CD4-positive, alpha-beta memory T cell (primary cell): ENCODE measurements at regions not wholly inside any gene's neighbourhood (a gene's known extent, or its start where the extent isn't known, plus 50 kb on each side); places are given as distances from the start of the nearest gene placed in this dataset.

Source experiments
- CTCF ChIA-PET: fragments of 350-600 bp; sonication (Branson Sonifier 250); formaldehyde crosslinking; loops from one replicate; lab custom pipeline; 2021; ENCODE audit warnings: inconsistent platforms; ENCODE audit not compliant: partially characterized antibody; lab: Charles Lee
- POLR2A ChIA-PET: fragments of 350-600 bp; sonication (Branson Sonifier 250); formaldehyde crosslinking; loops from one replicate; lab custom pipeline; 2021; ENCODE audit not compliant: partially characterized antibody; lab: Charles Lee
- DNase-seq, 5 donors: peaks; one replicate each; pipeline versions ENCODE4 v3.0.0 to v3.0.0-alpha.2; 2020 to 2022; ENCODE audit warnings: mixed read lengths in 1 of 5
- H3K27ac ChIP-seq: one replicate; pipeline ENCODE4 v1.7.0; 2013; ENCODE audit warnings: low read depth, low read length
- H3K27me3 ChIP-seq: 2 replicates; pipeline ENCODE4 v1.7.0; 2013; ENCODE audit warnings: mild to moderate bottlenecking, low read length, moderate library complexity; ENCODE audit not compliant: insufficient read depth
- H3K36me3 ChIP-seq: 2 replicates; pipeline ENCODE4 v1.7.0; 2013; ENCODE audit warnings: mild to moderate bottlenecking, low read length, moderate library complexity; ENCODE audit not compliant: insufficient read depth
- H3K4me1 ChIP-seq: 2 replicates; pipeline ENCODE4 v1.7.0; 2013; ENCODE audit warnings: mild to moderate bottlenecking, low read length, moderate library complexity; ENCODE audit not compliant: insufficient read depth
- H3K4me3 ChIP-seq, 2 donors: one replicate each; pipeline ENCODE4 v1.7.0; 2013; ENCODE audit warnings: low read length in 2 of 2, mild to moderate bottlenecking in 1 of 2
- H3K9me3 ChIP-seq, 2 donors: one replicate each; pipeline ENCODE4 v1.7.0; 2013; ENCODE audit warnings: low read length in 2 of 2, control low read depth in 1 of 2; ENCODE audit not compliant: control insufficient read depth in 1 of 2
- H3K27ac Mint-ChIP-seq, 7 donors: one replicate each; pipeline ENCODE4 v1.8.0; 2020 to 2021; ENCODE audit warnings: mixed read lengths in 7 of 7, mild to moderate bottlenecking in 6 of 7, inconsistent platforms in 3 of 7, moderate library complexity in 3 of 7
- H3K27me3 Mint-ChIP-seq, 2 donors: one replicate each; pipeline ENCODE4 v1.8.0; 2020 to 2021; ENCODE audit warnings: mixed read lengths in 2 of 2
- H3K36me3 Mint-ChIP-seq, 2 donors: one replicate each; pipeline ENCODE4 v1.8.0; 2020 to 2021; ENCODE audit warnings: mixed read lengths in 2 of 2, inconsistent platforms in 1 of 2, mild to moderate bottlenecking in 1 of 2
- H3K4me1 Mint-ChIP-seq, 4 donors: one replicate each; pipeline ENCODE4 v1.8.0; 2020 to 2021; ENCODE audit warnings: mixed read lengths in 4 of 4, mild to moderate bottlenecking in 1 of 4
- H3K4me3 Mint-ChIP-seq, 8 donors: one replicate each; pipeline ENCODE4 v1.8.0; 2020 to 2021; ENCODE audit warnings: mixed read lengths in 8 of 8, mild to moderate bottlenecking in 7 of 8, moderate library complexity in 6 of 8, inconsistent platforms in 3 of 8
- H3K9me3 Mint-ChIP-seq, 8 donors: one replicate each; pipeline ENCODE4 v1.8.0; 2020 to 2021; ENCODE audit warnings: mixed read lengths in 8 of 8, mild to moderate bottlenecking in 5 of 8, inconsistent platforms in 3 of 8, moderate library complexity in 1 of 8
- intact Hi-C: fragments of 100-400 bp; cut with micrococcal nuclease; formaldehyde crosslinking; loops from one replicate; pipeline ENCODE4 v1.15.1; 2023

- Histone ChIP-seq H3K4me1 (no peaks in the 10 kb centered on the region), H3K27me3 (no peaks in the 10 kb centered on the region), H3K9me3 (no peaks in the 10 kb centered on the region), H3K4me3 (no peak overlapping the region), H3K27ac (no peak overlapping the region), H3K36me3 (no peaks in the 10 kb centered on the region)
- H3K27ac Mint-ChIP-seq = no peak overlapping the region
- CTCF ChIA-PET = no interaction called here
- POLR2A ChIA-PET = no interaction called here
- H3K9me3 Mint-ChIP-seq = peaks cover 0 to 2% (median 0%) of the 10 kb centered on the region in 8 donors
- intact Hi-C loops = no loop called here
- H3K27me3 Mint-ChIP-seq = no peaks in the 10 kb centered on the region
- no peak for DNase-seq
- H3K36me3 Mint-ChIP-seq = no peaks in the 10 kb centered on the region
- H3K4me3 Mint-ChIP-seq = no peak overlapping the region
- no peaks in the 10 kb centered on the region for H3K4me1 Mint-ChIP-seq
Measured at GRCh38 chr14:51307551-51307950, 67.5 kb downstream of the TMX1 start.

GRCh38 chr14:51308866-51309265, 68.8 kb downstream of the TMX1 start:
- CTCF ChIA-PET = no interaction called here
- no peak overlapping the region for H3K27ac Mint-ChIP-seq

GRCh38 chr14:51310505-51310944, 70.5 kb downstream of the TMX1 start:
- Histone ChIP-seq H3K9me3 (no peaks in the 10 kb centered on the region), H3K36me3 (no peaks in the 10 kb centered on the region), H3K27ac (no peak overlapping the region), H3K4me3 (no peak overlapping the region), H3K4me1 (no peaks in the 10 kb centered on the region), H3K27me3 (no peaks in the 10 kb centered on the region)
- CTCF ChIA-PET = no interaction called here
- H3K27me3 Mint-ChIP-seq = no peaks in the 10 kb centered on the region
- POLR2A ChIA-PET = no interaction called here
- DNase-seq = no peak
- H3K36me3 Mint-ChIP-seq = no peaks in the 10 kb centered on the region
- no peaks in the 10 kb centered on the region for H3K4me1 Mint-ChIP-seq
- no peak overlapping the region for H3K27ac Mint-ChIP-seq
- intact Hi-C loops = no loop called here
- H3K4me3 Mint-ChIP-seq = no peak overlapping the region
- H3K9me3 Mint-ChIP-seq = peaks cover 0 to 3% (median 0%) of the 10 kb centered on the region in 8 donors

More at GRCh38 chr14:51308866-51309265, 68.8 kb downstream of the TMX1 start:
- intact Hi-C loops = no loop called here
- H3K4me1 Mint-ChIP-seq = no peaks in the 10 kb centered on the region
- Histone ChIP-seq H3K9me3 (no peaks in the 10 kb centered on the region), H3K36me3 (no peaks in the 10 kb centered on the region), H3K27me3 (no peaks in the 10 kb centered on the region), H3K4me1 (no peaks in the 10 kb centered on the region), H3K27ac (no peak overlapping the region), H3K4me3 (no peak overlapping the region)
- peaks cover 0 to 2% (median 0%) of the 10 kb centered on the region in 8 donors for H3K9me3 Mint-ChIP-seq
- no peaks in the 10 kb centered on the region for H3K36me3 Mint-ChIP-seq
- H3K4me3 Mint-ChIP-seq = no peak overlapping the region
- no peaks in the 10 kb centered on the region for H3K27me3 Mint-ChIP-seq
- POLR2A ChIA-PET = no interaction called here
- no peak for DNase-seq

- Histone ChIP-seq H3K4me1 (no peaks in the 10 kb centered on the region), H3K27me3 (no peaks in the 10 kb centered on the region), H3K4me3 (no peak overlapping the region), H3K36me3 (no peaks in the 10 kb centered on the region), H3K9me3 (no peaks in the 10 kb centered on the region), H3K27ac (no peak overlapping the region)
- H3K36me3 Mint-ChIP-seq = no peaks in the 10 kb centered on the region
- H3K9me3 Mint-ChIP-seq = peaks cover 0 to 3% (median 0%) of the 10 kb centered on the region in 8 donors
- ChIA-PET CTCF (no interaction called here), POLR2A (no interaction called here)
- no peak overlapping the region for H3K27ac Mint-ChIP-seq
- peaks cover 0 to 2% of the 10 kb centered on the region in 2 donors for H3K27me3 Mint-ChIP-seq
- no peaks in the 10 kb centered on the region for H3K4me1 Mint-ChIP-seq
- H3K4me3 Mint-ChIP-seq = no peak overlapping the region
- no peak for DNase-seq
- intact Hi-C loops = no loop called here
Measured at GRCh38 chr14:51314321-51315015, 74.4 kb downstream of the TMX1 start.

GRCh38 chr14:51317373-51317772, 77.3 kb downstream of the TMX1 start:
- Histone ChIP-seq H3K4me1 (no peaks in the 10 kb centered on the region), H3K36me3 (no peaks in the 10 kb centered on the region), H3K9me3 (no peaks in the 10 kb centered on the region), H3K27ac (no peak overlapping the region), H3K27me3 (no peaks in the 10 kb centered on the region), H3K4me3 (no peak overlapping the region)
- POLR2A ChIA-PET = no interaction called here
- Mint-ChIP-seq H3K36me3 (no peaks in the 10 kb centered on the region), H3K4me1 (no peaks in the 10 kb centered on the region), H3K27ac (no peak overlapping the region), H3K27me3 (peaks cover 0 to 2% of the 10 kb centered on the region in 2 donors), H3K9me3 (peaks cover 0 to 3% (median 0%) of the 10 kb centered on the region in 8 donors), H3K4me3 (no peak overlapping the region)
- DNase-seq = no peak
- intact Hi-C loops = no loop called here
- CTCF ChIA-PET = no interaction called here

- intact Hi-C loops = no loop called here
- DNase-seq = no peak
- Mint-ChIP-seq H3K9me3 (peaks cover 0 to 2% (median 0%) of the 10 kb centered on the region in 8 donors), H3K4me3 (no peak overlapping the region), H3K27me3 (peaks cover 0 to 2% of the 10 kb centered on the region in 2 donors), H3K4me1 (no peaks in the 10 kb centered on the region), H3K27ac (no peak overlapping the region), H3K36me3 (no peaks in the 10 kb centered on the region)
- Histone ChIP-seq H3K4me3 (no peak overlapping the region), H3K4me1 (no peaks in the 10 kb centered on the region), H3K27ac (no peak overlapping the region), H3K9me3 (no peaks in the 10 kb centered on the region), H3K27me3 (no peaks in the 10 kb centered on the region), H3K36me3 (no peaks in the 10 kb centered on the region)
- ChIA-PET POLR2A (no interaction called here), CTCF (no interaction called here)
Measured at GRCh38 chr14:51318813-51319597, 79.0 kb downstream of the TMX1 start.

- POLR2A ChIA-PET = no interaction called here
- no peak overlapping the region for H3K27ac ChIP-seq
- Mint-ChIP-seq H3K27me3 (peaks cover 3 to 9% of the 10 kb centered on the region in 2 donors), H3K4me1 (no peaks in the 10 kb centered on the region), H3K9me3 (peaks cover 0 to 2% (median 0%) of the 10 kb centered on the region in 8 donors), H3K27ac (no peak overlapping the region), H3K4me3 (no peak overlapping the region), H3K36me3 (no peaks in the 10 kb centered on the region)
- no peak overlapping the region for H3K4me3 ChIP-seq
- no peaks in the 10 kb centered on the region for H3K4me1 ChIP-seq
- intact Hi-C loops = no loop called here
- H3K27me3 ChIP-seq = no peaks in the 10 kb centered on the region
- DNase-seq = no peak
- CTCF ChIA-PET = no interaction called here
- H3K9me3 ChIP-seq = no peaks in the 10 kb centered on the region
- H3K36me3 ChIP-seq = no peaks in the 10 kb centered on the region
Measured at GRCh38 chr14:51321036-51321435, 81.0 kb downstream of the TMX1 start.
